ENCODE measurements at regions not wholly inside any gene's neighbourhood (a gene's known extent, or its start where the extent isn't known, plus 50 kb on each side); places are given as distances from the start of the nearest gene placed in this dataset.

DNA sequence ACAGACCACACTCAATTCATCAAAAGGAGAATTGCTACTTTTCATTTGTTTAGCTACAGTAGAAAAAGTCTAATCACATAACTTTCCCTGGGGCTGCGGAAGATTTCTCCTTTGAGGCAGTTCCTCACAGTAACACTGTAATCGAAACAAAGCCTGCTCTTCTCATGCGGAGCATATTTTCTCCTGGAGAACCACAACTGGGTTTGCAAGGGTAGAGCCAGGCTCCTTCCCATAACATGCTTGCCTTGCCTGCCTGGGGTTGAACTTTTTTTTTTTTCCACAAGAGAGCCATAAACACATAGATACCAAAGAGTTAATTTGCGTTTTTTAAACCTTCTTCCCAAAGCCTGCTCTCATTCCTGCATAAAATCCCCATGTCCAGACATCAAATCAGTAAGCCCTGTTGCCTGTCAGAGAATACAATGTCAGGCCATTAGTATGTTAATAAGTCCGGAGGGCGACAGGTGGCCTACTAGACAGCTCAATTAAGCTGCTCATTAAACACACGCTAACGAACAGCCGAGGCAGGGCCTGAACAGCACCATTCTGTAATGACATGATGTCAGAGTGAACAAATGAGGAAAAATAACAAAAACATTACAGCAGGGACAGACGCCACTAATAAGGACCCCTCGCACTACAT, 107.1 kb upstream of the OLIG2 start:
- Histone ChIP-seq H4K20me1 (ENCODE audit: control insufficient read depth, extremely low read depth, insufficient read depth, low read length) (no peaks in the 10 kb centered on the region), H3K27me3 (ENCODE audit: control insufficient read depth, insufficient read depth, low read length) (no peaks in the 10 kb centered on the region), H3K36me3 (ENCODE audit: control insufficient read depth, insufficient read depth, low read length) (no peaks in the 10 kb centered on the region), H3K9me3 (ENCODE audit: control insufficient read depth, insufficient read depth, low read depth, low read length) (no peaks in the 10 kb centered on the region), H3K4me3 (replicated peaks in 1 of 4; ENCODE audit: control extremely low read depth in 1 of 4, insufficient read depth in 1 of 4, low read depth in 3 of 4, low read length in 4 of 4) (no peak overlapping the region), H3K4me2 (ENCODE audit: extremely low read depth, insufficient read depth, low read length) (no peak overlapping the region), H2AFZ (ENCODE audit: low read length) (no peak overlapping the region), H3K79me2 (ENCODE audit: control insufficient read depth, insufficient read depth, low read length) (no peaks in the 10 kb centered on the region), H3K27ac (ENCODE audit: insufficient read depth, low read length) (no peak overlapping the region), H3K4me1 (ENCODE audit: control insufficient read depth, extremely low read depth, insufficient read depth, low read length) (no peaks in the 10 kb centered on the region), H3K9ac (ENCODE audit: insufficient read depth, low read length) (no peak overlapping the region)
- no peak for DNase-seq (ENCODE audit: low read depth in 2 of 2)
- TF ChIP-seq EZH2 (IDR thresholded peaks at IDR 0.05; ENCODE audit: low read length, missing control alignments): no peak
- TF ChIP-seq, protein P1, sequence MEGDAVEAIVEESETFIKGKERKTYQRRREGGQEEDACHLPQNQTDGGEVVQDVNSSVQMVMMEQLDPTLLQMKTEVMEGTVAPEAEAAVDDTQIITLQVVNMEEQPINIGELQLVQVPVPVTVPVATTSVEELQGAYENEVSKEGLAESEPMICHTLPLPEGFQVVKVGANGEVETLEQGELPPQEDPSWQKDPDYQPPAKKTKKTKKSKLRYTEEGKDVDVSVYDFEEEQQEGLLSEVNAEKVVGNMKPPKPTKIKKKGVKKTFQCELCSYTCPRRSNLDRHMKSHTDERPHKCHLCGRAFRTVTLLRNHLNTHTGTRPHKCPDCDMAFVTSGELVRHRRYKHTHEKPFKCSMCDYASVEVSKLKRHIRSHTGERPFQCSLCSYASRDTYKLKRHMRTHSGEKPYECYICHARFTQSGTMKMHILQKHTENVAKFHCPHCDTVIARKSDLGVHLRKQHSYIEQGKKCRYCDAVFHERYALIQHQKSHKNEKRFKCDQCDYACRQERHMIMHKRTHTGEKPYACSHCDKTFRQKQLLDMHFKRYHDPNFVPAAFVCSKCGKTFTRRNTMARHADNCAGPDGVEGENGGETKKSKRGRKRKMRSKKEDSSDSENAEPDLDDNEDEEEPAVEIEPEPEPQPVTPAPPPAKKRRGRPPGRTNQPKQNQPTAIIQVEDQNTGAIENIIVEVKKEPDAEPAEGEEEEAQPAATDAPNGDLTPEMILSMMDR (conservative IDR thresholded peaks at IDR 0.05 in 1 of 2, IDR thresholded peaks at IDR 0.05 in 1 of 2; ENCODE audit: low read depth in 1 of 2, low read length in 2 of 2): no peak

DNA sequence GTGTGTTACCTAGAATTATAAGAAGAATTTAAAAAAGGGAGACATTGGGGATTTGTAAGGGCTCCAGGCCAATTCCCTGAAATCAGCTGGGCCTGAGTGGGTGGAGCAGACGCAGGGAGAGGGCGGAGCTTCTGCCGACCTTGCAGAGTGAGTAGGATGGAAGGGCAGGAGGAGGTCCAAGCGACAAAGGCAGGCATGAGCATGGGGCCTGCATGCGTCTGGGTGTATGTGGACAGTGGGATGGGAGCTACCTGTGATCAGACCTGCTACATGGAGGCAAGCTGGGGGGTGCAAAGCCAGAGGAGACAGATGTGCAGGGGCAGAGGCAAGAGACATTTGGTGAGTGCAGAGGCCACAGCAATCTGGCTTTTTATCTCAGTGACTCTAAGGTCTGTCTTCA, 105.3 kb upstream of the OLIG2 start:
- Histone ChIP-seq H3K4me3 (replicated peaks in 1 of 4; ENCODE audit: control extremely low read depth in 1 of 4, insufficient read depth in 1 of 4, low read depth in 3 of 4, low read length in 4 of 4) (no peak overlapping the region), H3K27me3 (ENCODE audit: control insufficient read depth, insufficient read depth, low read length) (no peaks in the 10 kb centered on the region), H3K4me2 (ENCODE audit: extremely low read depth, insufficient read depth, low read length) (no peak overlapping the region), H3K36me3 (ENCODE audit: control insufficient read depth, insufficient read depth, low read length) (no peaks in the 10 kb centered on the region), H3K27ac (ENCODE audit: insufficient read depth, low read length) (no peak overlapping the region), H3K79me2 (ENCODE audit: control insufficient read depth, insufficient read depth, low read length) (no peaks in the 10 kb centered on the region), H3K9me3 (ENCODE audit: control insufficient read depth, insufficient read depth, low read depth, low read length) (no peaks in the 10 kb centered on the region), H2AFZ (ENCODE audit: low read length) (no peak overlapping the region), H4K20me1 (ENCODE audit: control insufficient read depth, extremely low read depth, insufficient read depth, low read length) (no peaks in the 10 kb centered on the region), H3K9ac (ENCODE audit: insufficient read depth, low read length) (no peak overlapping the region), H3K4me1 (ENCODE audit: control insufficient read depth, extremely low read depth, insufficient read depth, low read length) (no peaks in the 10 kb centered on the region)
- TF ChIP-seq, protein P1 (conservative IDR thresholded peaks at IDR 0.05 in 1 of 2, IDR thresholded peaks at IDR 0.05 in 1 of 2; ENCODE audit: low read depth in 1 of 2, low read length in 2 of 2): no peak
- TF ChIP-seq EZH2 (IDR thresholded peaks at IDR 0.05; ENCODE audit: low read length, missing control alignments): no peak
- no peak for DNase-seq (ENCODE audit: low read depth in 2 of 2)

- no peak overlapping the region for H3K4me3 ChIP-seq (replicated peaks in 1 of 4; ENCODE audit: control extremely low read depth in 1 of 4, insufficient read depth in 1 of 4, low read depth in 3 of 4, low read length in 4 of 4)
- no peaks in the 10 kb centered on the region for H4K20me1 ChIP-seq (ENCODE audit: control insufficient read depth, extremely low read depth, insufficient read depth, low read length)
- no peak overlapping the region for H3K27ac ChIP-seq (ENCODE audit: insufficient read depth, low read length)
- no peak overlapping the region for H3K9ac ChIP-seq (ENCODE audit: insufficient read depth, low read length)
- H3K36me3 ChIP-seq (ENCODE audit: control insufficient read depth, insufficient read depth, low read length): no peaks in the 10 kb centered on the region
- no peak overlapping the region for H2AFZ ChIP-seq (ENCODE audit: low read length)
- no peaks in the 10 kb centered on the region for H3K79me2 ChIP-seq (ENCODE audit: control insufficient read depth, insufficient read depth, low read length)
- peak in 1 of 2 donors; percentile 6 for DNase-seq (ENCODE audit: low read depth in 2 of 2)
- no peak for TF ChIP-seq EZH2 (IDR thresholded peaks at IDR 0.05; ENCODE audit: low read length, missing control alignments)
- TF ChIP-seq, protein P1 (conservative IDR thresholded peaks at IDR 0.05 in 1 of 2, IDR thresholded peaks at IDR 0.05 in 1 of 2; ENCODE audit: low read depth in 1 of 2, low read length in 2 of 2): peak in 1 of 2 donors; percentile 44
- H3K4me1 ChIP-seq (ENCODE audit: control insufficient read depth, extremely low read depth, insufficient read depth, low read length): no peaks in the 10 kb centered on the region
- no peaks in the 10 kb centered on the region for H3K9me3 ChIP-seq (ENCODE audit: control insufficient read depth, insufficient read depth, low read depth, low read length)
- no peak overlapping the region for H3K4me2 ChIP-seq (ENCODE audit: extremely low read depth, insufficient read depth, low read length)
- no peaks in the 10 kb centered on the region for H3K27me3 ChIP-seq (ENCODE audit: control insufficient read depth, insufficient read depth, low read length)
Observed at GRCh38 chr21:32921632-32922230, 104.0 kb upstream of the OLIG2 start.
